ENCODE measurements at regions not wholly inside any gene's neighbourhood (a gene's known extent, or its start where the extent isn't known, plus 50 kb on each side); places are given as distances from the start of the nearest gene placed in this dataset.

DNA sequence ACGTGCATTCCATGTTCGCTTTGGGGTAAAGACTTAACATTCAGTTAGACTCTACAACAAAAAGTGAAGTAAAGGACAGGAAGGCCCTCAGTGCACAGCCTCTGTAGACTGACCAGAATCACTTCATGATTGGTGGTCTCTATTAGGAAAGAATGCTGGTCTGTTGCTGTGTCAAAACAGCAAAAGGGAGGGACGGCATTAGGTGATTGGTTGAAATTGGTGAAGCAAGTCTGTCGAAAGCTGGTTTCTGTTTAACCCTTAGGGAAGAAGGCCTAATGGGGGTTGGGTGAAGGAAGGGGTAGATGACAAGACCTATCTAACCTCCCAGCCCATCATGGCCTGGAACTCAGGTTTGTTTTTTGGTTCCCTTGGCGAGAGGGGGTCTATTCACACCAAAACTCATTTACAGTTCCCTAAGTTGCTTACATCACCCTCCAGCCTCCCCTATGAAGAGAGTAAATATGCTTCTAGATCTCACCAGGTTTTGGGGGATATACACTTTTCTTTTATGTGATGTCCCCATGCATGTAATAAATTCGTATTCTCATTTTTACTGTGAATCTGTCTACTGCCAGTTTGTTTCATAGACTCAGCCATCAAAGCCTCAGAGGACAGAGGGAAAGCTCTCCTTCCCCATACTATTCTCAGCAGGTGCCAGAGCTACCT, 65.6 kb downstream of the TMEM17 start:
- TF ChIP-seq CTCF (conservative IDR thresholded peaks at IDR 0.05; ENCODE audit: low read depth, low read length) (no peak), POLR2A (IDR thresholded peaks at IDR 0.05; ENCODE audit: low read depth, low read length) (no peak), RAD21 (IDR thresholded peaks at IDR 0.05; ENCODE audit: low read length) (no peak), SMC3 (IDR thresholded peaks at IDR 0.05; ENCODE audit: low read depth, low read length) (no peak), MXI1 (IDR thresholded peaks at IDR 0.05; ENCODE audit: borderline replicate concordance, low read depth, low read length) (no peak)
- TF ChIP-seq, protein P1, sequence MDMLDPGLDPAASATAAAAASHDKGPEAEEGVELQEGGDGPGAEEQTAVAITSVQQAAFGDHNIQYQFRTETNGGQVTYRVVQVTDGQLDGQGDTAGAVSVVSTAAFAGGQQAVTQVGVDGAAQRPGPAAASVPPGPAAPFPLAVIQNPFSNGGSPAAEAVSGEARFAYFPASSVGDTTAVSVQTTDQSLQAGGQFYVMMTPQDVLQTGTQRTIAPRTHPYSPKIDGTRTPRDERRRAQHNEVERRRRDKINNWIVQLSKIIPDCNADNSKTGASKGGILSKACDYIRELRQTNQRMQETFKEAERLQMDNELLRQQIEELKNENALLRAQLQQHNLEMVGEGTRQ (IDR thresholded peaks at IDR 0.05; ENCODE audit: low read depth, low read length): no peak

Data from IMR-90 (cell line).